ENCODE measurements at regions not wholly inside any gene's neighbourhood (a gene's known extent, or its start where the extent isn't known, plus 50 kb on each side); places are given as distances from the start of the nearest gene placed in this dataset.

DNA sequence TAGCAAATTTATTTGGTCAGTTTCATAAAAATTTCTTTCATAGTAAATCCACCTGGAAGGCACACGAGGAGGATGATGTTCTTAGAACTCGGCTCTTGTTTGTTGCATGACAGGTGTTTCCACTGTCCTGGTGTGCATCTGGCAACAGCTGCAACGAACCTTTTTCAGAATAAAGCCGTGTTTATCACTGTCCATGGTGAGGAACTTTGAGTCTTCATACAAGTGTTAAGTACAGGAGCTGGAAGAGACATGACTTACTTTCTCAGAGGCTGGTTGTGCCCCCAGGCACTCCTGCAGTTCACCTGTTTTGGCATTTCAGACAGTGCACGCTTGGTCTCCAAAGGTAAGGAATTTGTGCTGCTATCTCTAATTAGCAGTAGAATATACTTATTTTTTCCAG lies 97.1 kb downstream of the ADAMTS1 start:
- TF ChIP-seq, protein P1, sequence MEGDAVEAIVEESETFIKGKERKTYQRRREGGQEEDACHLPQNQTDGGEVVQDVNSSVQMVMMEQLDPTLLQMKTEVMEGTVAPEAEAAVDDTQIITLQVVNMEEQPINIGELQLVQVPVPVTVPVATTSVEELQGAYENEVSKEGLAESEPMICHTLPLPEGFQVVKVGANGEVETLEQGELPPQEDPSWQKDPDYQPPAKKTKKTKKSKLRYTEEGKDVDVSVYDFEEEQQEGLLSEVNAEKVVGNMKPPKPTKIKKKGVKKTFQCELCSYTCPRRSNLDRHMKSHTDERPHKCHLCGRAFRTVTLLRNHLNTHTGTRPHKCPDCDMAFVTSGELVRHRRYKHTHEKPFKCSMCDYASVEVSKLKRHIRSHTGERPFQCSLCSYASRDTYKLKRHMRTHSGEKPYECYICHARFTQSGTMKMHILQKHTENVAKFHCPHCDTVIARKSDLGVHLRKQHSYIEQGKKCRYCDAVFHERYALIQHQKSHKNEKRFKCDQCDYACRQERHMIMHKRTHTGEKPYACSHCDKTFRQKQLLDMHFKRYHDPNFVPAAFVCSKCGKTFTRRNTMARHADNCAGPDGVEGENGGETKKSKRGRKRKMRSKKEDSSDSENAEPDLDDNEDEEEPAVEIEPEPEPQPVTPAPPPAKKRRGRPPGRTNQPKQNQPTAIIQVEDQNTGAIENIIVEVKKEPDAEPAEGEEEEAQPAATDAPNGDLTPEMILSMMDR (IDR thresholded peaks at IDR 0.05), result no peak
- TF ChIP-seq POLR2AphosphoS5 (IDR thresholded peaks at IDR 0.05; ENCODE audit: low read depth, low read length), result no peak
